Smooth muscle cell of the brain vasculature (primary cell): ENCODE measurements at regions not wholly inside any gene's neighbourhood (a gene's known extent, or its start where the extent isn't known, plus 50 kb on each side); places are given as distances from the start of the nearest gene placed in this dataset.

Experiments
- DNase-seq: peaks from one replicate; pipeline ENCODE4 v3.0.0-alpha.2; 2012; ENCODE audit warnings: low read depth, low spot score

- DNase-seq: no peak
These were observed 292.7 kb downstream of the IRX1 start for GRCh38 chr5:3888310-3888709.

GRCh38 chr5:3889412-3890142, 293.9 kb downstream of the IRX1 start:
- no peak for DNase-seq

DNA sequence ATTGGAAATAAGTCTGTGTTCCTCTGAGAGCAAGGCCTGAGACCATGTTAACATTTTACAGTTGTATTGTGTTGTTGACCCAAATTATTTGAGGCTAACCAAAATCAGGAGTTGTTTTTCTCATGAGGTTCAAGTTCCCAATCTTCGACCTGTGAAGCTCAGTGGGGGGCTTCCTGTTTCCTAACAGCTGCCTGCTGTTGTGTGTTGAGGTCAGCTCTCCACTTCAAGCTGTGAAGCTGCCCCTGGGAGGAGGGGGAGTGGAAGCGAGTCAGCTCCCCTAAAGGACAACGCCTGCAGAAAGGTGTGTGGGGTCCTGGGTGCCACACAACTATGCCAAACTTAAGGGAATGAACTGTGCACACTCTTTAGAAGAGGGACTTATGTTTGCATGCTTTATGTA, 295.5 kb downstream of the IRX1 start:
- DNase-seq: no peak

GRCh38 chr5:3893527-3893926, 297.9 kb downstream of the IRX1 start:
- DNase-seq: no peak

DNA sequence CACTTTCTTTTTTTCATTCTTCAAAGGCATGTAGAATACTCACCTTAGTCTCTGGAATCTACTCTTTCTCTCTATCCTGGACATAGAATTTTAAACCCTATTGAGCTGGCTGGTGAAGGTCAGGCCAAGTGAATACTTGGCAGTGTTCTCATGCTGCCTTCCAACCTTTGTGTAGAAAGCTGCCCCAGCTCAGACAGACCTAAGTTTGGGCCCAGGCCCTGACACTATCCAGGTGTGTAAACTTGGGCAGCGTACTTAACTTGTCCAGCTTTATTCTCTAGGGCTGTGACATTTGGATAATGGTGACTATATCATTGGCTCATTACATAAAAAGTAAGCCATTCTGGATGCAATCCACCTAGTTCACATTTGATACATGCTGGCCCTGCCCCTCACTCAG, 298.3 kb downstream of the IRX1 start:
- no peak for DNase-seq

- no peak for DNase-seq
These were observed 300.5 kb downstream of the IRX1 start for GRCh38 chr5:3896098-3896497.

GRCh38 chr5:3899093-3899492, 303.5 kb downstream of the IRX1 start:
- DNase-seq: no peak

DNA sequence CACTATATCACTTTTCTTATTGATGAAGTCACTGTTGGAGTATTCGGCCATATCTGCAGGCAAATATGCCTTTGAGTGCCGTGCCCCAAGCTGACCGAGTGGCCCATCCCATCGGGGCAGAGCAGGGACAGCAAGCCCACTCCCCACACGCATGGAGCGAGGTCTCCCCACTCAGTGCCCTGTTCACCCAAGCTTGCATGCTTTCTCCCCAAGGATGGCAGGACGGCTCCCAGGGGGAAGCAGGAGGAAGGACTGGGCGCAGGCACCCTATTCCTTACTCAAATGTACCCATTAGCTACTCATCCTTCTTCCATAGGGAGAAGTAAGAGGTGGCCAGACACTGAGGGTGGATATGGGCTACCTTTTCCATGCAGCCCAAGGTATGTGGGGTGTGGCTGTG, 309.0 kb downstream of the IRX1 start:
- DNase-seq: no peak

DNA sequence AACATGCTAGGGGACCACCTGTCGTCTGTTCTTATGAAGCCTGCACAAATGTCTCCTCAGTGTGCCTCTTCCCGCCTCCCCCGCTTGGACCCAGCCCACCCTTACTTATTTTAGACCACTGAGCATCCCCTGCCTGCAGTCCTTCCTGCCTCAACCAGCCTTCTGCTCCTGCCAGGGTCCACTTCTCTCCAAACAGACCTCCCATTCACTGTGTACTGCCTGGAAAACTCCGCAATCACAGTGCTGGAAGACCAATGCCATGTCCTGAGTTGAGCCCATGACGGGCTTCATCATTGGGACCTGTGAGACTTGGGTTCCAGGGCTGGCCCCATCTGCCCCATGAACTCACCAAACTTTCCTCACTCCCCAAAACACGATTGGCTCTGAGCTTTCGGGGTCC, 309.4 kb downstream of the IRX1 start:
- DNase-seq: no peak

- no peak for DNase-seq
These were observed 309.9 kb downstream of the IRX1 start for GRCh38 chr5:3905521-3905920.

GRCh38 chr5:3911111-3911510, 315.5 kb downstream of the IRX1 start:
- DNase-seq: no peak

DNA sequence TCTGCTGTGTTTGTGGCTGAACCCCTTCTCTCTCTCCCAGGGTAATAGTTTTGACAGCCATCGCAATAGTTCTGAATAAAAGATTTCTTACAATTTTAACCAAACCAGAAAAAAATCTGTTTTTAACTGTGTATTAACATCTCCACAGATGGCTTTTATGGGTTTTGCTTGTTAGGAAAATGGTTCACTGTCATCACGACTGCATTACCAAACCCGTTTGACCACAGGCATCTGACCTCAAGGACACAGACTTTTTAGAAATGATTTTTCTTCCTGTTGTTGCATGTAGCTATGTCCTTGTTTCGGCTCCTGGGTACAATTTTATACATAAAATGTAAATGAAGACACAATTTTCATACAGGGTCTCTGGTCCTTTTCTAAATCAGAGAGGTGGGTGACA, 316.1 kb downstream of the IRX1 start:
- no peak for DNase-seq

GRCh38 chr5:3912790-3913189, 317.2 kb downstream of the IRX1 start:
- no peak for DNase-seq

- DNase-seq: no peak
These were observed 317.6 kb downstream of the IRX1 start for GRCh38 chr5:3913279-3913678.

- DNase-seq: no peak
These were observed 329.4 kb downstream of the IRX1 start for GRCh38 chr5:3925022-3925421.

- DNase-seq: no peak
These were observed 330.3 kb downstream of the IRX1 start for GRCh38 chr5:3925935-3926334.

GRCh38 chr5:3929799-3930198, 334.2 kb downstream of the IRX1 start:
- no peak for DNase-seq

GRCh38 chr5:3931976-3932375, 336.3 kb downstream of the IRX1 start:
- DNase-seq: no peak

DNA sequence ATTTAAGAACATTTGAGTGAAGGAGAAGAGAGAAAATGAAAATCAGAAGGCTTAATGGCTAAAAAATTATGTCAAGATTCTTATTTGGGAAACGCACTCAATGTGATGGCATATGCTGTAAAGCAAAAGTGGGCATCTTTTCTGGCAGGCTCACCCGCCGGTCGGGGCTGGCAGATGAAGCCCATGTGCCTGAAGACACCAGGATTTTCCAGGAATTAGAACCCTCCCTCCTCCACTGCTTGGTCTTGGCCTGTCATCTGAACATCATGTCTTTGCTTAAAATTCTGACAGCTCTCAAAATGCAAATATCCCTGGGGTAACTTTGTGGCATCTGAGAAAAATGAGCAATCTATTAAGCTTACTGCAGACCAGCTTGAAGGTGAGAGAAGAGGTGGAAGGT, 337.9 kb downstream of the IRX1 start:
- no peak for DNase-seq

DNA sequence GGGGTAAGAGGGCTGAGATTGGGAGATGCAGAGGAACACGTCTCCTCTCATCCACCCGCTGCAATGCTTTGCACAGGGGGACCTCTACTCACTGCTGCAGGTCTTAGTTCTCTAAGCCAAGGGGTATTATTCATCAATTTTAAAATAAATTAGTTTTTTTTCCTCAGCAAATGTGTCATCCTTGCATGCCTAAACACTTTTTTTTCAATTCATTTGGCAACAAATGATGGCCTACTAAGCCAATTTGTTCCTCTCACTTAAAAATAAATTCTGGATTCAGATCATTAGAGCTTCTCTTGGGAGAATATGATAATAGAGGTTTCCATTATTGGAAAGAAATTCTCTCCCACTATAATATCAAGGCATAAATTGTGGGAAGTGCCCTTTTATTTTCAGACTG, 338.3 kb downstream of the IRX1 start:
- no peak for DNase-seq

DNA sequence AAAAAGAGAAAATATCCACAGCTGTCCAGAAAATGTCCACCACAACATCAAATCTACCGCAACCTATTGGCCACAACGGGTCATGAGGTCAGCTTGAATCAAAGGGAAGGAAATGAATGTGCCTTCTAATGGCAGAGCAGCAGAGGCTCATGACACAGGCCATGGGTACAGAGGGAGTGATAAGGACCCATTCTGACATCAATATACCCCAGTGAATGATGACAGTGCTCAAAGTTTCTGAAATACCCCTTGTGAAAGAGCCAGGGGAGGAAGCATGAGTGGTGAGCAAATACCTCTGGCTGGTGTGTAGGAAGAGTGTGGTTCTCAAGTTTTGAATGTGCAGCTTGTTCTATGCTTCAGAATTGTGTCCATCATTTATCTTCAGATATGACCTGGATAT, 348.2 kb downstream of the IRX1 start:
- no peak for DNase-seq

DNA sequence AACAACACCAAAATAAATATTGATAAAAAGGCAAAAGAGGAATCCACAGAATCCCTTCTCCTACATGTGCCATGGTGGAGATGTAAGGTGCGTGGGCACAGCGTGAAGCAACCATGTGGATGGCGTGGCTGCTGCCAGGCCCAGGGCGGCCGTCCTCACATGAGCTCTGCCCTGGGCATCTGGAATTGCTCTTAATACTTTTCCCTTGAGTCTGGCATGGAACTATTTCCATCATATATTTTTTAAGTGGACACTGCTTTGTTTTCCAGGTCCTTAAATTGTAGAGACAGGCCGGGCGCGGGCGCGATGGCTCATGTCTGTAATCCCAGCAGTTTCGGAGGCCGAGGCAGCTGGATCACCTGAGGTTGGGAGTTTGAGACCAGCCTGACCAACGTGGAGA, 349.3 kb downstream of the IRX1 start:
- DNase-seq: no peak

GRCh38 chr5:3948838-3949237, 353.2 kb downstream of the IRX1 start:
- DNase-seq: no peak

DNA sequence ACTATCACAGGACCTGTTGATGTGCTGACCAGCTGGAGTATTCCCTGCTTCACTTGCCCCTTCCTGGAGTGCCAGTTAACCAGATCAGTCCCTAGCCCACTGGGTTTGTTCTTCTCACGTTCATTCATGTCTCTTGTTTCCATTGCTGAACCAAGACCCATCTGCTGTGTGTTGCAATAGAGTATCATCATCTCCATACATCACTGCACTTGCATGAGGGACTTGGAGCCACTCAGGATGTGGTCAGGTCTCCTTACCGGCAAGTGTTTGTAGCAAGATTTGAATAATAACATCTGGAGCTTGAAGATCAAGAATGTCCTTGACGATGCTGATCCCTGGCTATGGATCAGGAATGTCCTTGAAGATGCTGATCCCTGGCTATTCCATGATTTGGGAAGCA, 358.6 kb downstream of the IRX1 start:
- no peak for DNase-seq
